Astrocyte of the spinal cord (primary cell): ENCODE measurements at regions not wholly inside any gene's neighbourhood (a gene's known extent, or its start where the extent isn't known, plus 50 kb on each side); places are given as distances from the start of the nearest gene placed in this dataset.
"Not testable (repeated sequence)": the region's sequence is repeated elsewhere in the genome, so short reads cannot be mapped to it uniquely, and the experiment has no call there.

Source experiments
- DNase-seq: peaks from one replicate; pipeline ENCODE4 v3.0.0; 2011; ENCODE audit warnings: low read depth, low spot score
- H3K4me3 ChIP-seq: 2 replicates; pipeline ENCODE4 v1.5.1; 2011; ENCODE audit warnings: low read depth, mild to moderate bottlenecking, low read length, moderate library complexity
- CTCF ChIP-seq: IDR thresholded peaks from 2 replicates; pipeline ENCODE4 v1.5.1; 2012; ENCODE audit warnings: low read depth, mild to moderate bottlenecking, low read length, inconsistent platforms
- in situ Hi-C: cut with HindIII; loops from 2 replicates; pipeline ENCODE4 v1.10.0; 2017; ENCODE audit warnings: low sequenced_read_pairs

DNA sequence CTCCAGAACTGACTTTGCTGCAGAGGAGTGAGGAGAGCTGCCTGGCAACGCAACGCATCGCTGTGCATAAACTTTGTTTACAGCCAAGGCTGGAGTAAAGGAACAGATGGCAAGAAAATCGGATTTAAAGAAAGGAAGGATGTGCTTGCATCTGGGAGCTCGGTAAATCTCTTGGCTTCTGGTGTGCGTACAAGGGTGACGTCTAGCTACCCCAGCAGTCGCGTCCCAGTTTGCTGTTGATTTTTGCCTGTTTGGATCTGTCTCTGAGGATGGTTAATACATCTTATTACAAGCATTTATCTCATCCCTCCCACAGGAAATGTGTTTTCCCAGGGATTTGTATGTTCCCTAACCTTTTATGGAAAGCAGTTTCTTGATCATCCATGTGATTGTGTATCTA is 73.3 kb upstream of the RALGPS2 start:
- peak; percentile 15 for DNase-seq
- TF ChIP-seq CTCF = no peak
- H3K4me3 ChIP-seq = no peak overlapping the region
- in situ Hi-C loops = no loop called here

- no peak for TF ChIP-seq CTCF
- no peak overlapping the region for H3K4me3 ChIP-seq
- peak; percentile 10 for DNase-seq
- in situ Hi-C loops = no loop called here
Observed at GRCh38 chr1:178652506-178653490, 72.2 kb upstream of the RALGPS2 start.

DNA sequence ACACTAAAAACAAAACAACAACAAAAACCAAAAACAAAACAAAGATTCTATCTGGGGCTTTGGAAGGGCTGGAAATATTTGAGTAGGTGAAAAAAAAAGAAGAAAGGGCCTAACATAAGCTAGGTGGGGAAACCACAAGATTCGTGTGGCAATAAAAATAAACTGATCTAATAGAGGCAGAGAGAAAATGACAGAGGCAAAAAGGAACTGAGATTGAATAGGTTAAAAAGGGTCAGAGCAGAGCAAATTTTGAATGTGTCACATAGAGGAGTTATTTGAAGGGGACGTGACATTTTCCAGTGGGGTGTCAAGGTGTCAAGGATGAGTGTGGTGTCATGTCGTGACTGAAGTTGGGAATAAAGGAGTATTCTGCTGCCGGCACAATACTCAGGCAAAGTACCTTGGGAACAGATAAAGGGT is 65.2 kb upstream of the RALGPS2 start:
- H3K4me3 ChIP-seq = no peak overlapping the region
- in situ Hi-C loops = no loop called here
- no peak for TF ChIP-seq CTCF
- DNase-seq = no peak

- no peak for TF ChIP-seq CTCF
- in situ Hi-C loops = no loop called here
- H3K4me3 ChIP-seq = no peak overlapping the region
- DNase-seq = no peak
Observed at GRCh38 chr1:178660461-178660860, 64.6 kb upstream of the RALGPS2 start.

- DNase-seq = no peak
- H3K4me3 ChIP-seq = no peak overlapping the region
- in situ Hi-C loops = no loop called here
- TF ChIP-seq CTCF = no peak
Observed at GRCh38 chr1:178664278-178664677, 60.8 kb upstream of the RALGPS2 start.

DNA sequence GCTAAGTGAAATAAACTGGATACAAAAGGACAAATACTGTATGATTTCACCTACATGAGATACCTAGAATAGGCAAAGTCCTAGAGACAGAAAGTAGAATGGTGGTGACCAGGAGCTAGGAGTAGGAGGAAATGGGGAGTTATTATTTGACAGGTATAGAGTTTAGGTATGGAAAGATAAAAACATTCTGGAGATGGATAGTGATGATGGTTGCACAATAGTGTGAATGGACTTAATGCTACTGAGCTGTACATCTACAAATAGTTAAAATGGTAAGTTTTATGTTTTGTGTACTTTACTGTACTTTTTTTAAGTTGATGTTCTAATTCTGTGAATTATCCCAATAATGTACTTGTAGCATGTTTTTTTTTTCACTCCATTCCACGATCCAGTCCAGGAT is 59.5 kb upstream of the RALGPS2 start:
- TF ChIP-seq CTCF = no peak
- H3K4me3 ChIP-seq = no peak overlapping the region
- in situ Hi-C loops = no loop called here
- DNase-seq = no peak

GRCh38 chr1:178666891-178667290 is 58.2 kb upstream of the RALGPS2 start:
- DNase-seq, H3K4me3 ChIP-seq, in situ Hi-C loops: not testable (repeated sequence)
